BJ (cell line): ENCODE measurements at regions not wholly inside any gene's neighbourhood (a gene's known extent, or its start where the extent isn't known, plus 50 kb on each side); places are given as distances from the start of the nearest gene placed in this dataset.

Experiments
- CTCF ChIA-PET: fragments of 350-600 bp; formaldehyde crosslinking; extraction: SDS; loops from one replicate; lab custom pipeline; 2021; ENCODE audit warnings: antibody characterized with exemption, inconsistent platforms; lab: Yijun Ruan, JAX
- POLR2A ChIA-PET: fragments of 300-600 bp; sonication (Branson Sonifier 250); formaldehyde crosslinking; extraction: SDS; loops from one replicate; lab custom pipeline; 2021; ENCODE audit warnings: antibody characterized with exemption; lab: Charles Lee
- DNase-seq: peaks from one replicate; pipeline ENCODE4 v3.0.0-alpha.2; 2011; ENCODE audit warnings: low read depth
- H3K27me3 ChIP-seq: 2 replicates; pipeline ENCODE4 v1.6.0; 2011; ENCODE audit warnings: low read length; ENCODE audit not compliant: control insufficient read depth, insufficient read depth
- H3K36me3 ChIP-seq: 2 replicates; pipeline ENCODE4 v1.5.1; 2011; ENCODE audit warnings: low read length; ENCODE audit not compliant: control insufficient read depth, insufficient read depth
- H3K4me3 ChIP-seq: 2 replicates; pipeline ENCODE4 v1.5.1; 2011; ENCODE audit warnings: low read depth, mild to moderate bottlenecking, control low read depth, low read length
- CTCF ChIP-seq: IDR thresholded peaks from 2 replicates; pipeline ENCODE4 v1.5.1; 2011; ENCODE audit warnings: low read depth, mild to moderate bottlenecking, control low read depth, inconsistent platforms, low read length, moderate library complexity; ENCODE audit not compliant: insufficient read depth

- no peak for DNase-seq
- no peak for TF ChIP-seq CTCF
- Histone ChIP-seq H3K27me3 (no peaks in the 10 kb centered on the region), H3K36me3 (no peaks in the 10 kb centered on the region), H3K4me3 (no peak overlapping the region)
- CTCF ChIA-PET: no interaction called here
- POLR2A ChIA-PET: no interaction called here
Measured at GRCh38 chr1:157272729-157273524, 134.7 kb upstream of the ETV3 start.

- TF ChIP-seq CTCF: no peak
- H3K27me3 ChIP-seq: no peaks in the 10 kb centered on the region
- no peaks in the 10 kb centered on the region for H3K36me3 ChIP-seq
- ChIA-PET CTCF (interaction anchor here (1.0 kb wide), 1 partner anchor 11 kb away, joined by 3 read pairs; no protein-coding TSS in a partner anchor), POLR2A (no interaction called here)
- DNase-seq: no peak
- H3K4me3 ChIP-seq: no peak overlapping the region
Measured at GRCh38 chr1:157272264-157272663, 134.1 kb upstream of the ETV3 start.

GRCh38 chr1:157270705-157271274 lies 132.6 kb upstream of the ETV3 start:
- no peak overlapping the region for H3K4me3 ChIP-seq
- no peaks in the 10 kb centered on the region for H3K36me3 ChIP-seq
- POLR2A ChIA-PET: no interaction called here
- CTCF ChIA-PET: no interaction called here
- DNase-seq: no peak
- H3K27me3 ChIP-seq: no peaks in the 10 kb centered on the region
- TF ChIP-seq CTCF: no peak

GRCh38 chr1:157269656-157270375 lies 131.6 kb upstream of the ETV3 start:
- no peak for TF ChIP-seq CTCF
- POLR2A ChIA-PET: no interaction called here
- no peaks in the 10 kb centered on the region for H3K36me3 ChIP-seq
- H3K27me3 ChIP-seq: no peaks in the 10 kb centered on the region
- no peak for DNase-seq
- CTCF ChIA-PET: no interaction called here
- H3K4me3 ChIP-seq: no peak overlapping the region

- ChIA-PET CTCF (interaction anchor here (1.8 kb wide), 1 partner anchor 12 kb away, joined by 4 read pairs; no protein-coding TSS in a partner anchor), POLR2A (no interaction called here)
- H3K4me3 ChIP-seq: no peak overlapping the region
- DNase-seq: no peak
- no peaks in the 10 kb centered on the region for H3K27me3 ChIP-seq
- no peaks in the 10 kb centered on the region for H3K36me3 ChIP-seq
- TF ChIP-seq CTCF: no peak
Measured at GRCh38 chr1:157262891-157263290, 124.7 kb upstream of the ETV3 start.
